Ureter (tissue), 1 donor: ENCODE measurements at regions not wholly inside any gene's neighbourhood (a gene's known extent, or its start where the extent isn't known, plus 50 kb on each side); places are given as distances from the start of the nearest gene placed in this dataset.

Experiments used
- DNase-seq: peaks from one replicate; pipeline ENCODE4 v3.0.0-alpha.2; 2020; ENCODE audit warnings: low spot score
- donor health status: DM: yes; HTN: yes; CAD: no.

GRCh38 chr12:34394211-34395055 lies 372.1 kb downstream of the ALG10 start:
- peak; percentile 29 for DNase-seq

- DNase-seq, result peak; percentile 28
These were observed 373.0 kb downstream of the ALG10 start for GRCh38 chr12:34395056-34396005.

DNA sequence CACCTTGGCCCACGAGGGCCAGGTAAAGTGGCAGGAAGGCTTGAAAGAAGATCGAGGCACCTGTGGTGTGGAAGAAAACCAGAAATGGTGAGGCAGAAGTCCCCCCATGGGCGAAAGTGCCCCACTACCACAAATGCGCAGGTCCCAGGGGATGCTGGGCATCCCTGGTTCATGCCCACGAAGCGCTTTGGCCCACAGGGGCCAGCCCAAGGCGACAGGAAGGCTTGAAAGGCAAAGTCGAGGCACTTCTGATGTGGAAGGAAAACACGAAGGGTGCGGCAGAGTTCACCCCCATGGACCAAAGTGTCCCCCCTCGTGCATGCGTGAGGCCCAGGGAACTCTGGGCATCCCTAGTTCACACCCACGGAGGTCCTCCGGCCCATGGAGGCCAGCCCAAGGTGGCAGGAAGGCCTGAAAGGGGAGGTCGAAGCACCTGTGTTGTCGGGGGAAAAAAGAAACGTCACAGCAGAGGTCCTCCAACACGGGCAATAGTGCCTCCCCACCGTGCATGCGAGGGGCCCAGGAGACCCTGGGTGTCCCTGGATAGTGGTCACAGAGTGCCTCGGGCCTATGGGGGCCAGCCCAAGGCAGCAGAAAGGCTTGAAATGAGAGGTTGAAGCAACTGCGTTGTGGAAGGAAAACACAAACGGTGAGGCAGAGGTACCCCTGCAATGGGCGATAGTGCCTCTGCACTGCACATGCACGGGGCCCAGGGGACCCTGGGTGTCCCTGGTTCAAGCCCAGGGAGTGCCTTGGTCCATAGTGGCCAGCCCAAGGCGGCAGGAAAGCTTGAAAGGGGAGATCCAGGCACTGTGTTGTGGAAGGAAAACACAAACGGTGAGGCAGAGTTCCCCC lies 373.9 kb downstream of the ALG10 start:
- DNase-seq, result peak; percentile 23

GRCh38 chr12:34396861-34397590 lies 374.7 kb downstream of the ALG10 start:
- DNase-seq, result peak; percentile 41

DNA sequence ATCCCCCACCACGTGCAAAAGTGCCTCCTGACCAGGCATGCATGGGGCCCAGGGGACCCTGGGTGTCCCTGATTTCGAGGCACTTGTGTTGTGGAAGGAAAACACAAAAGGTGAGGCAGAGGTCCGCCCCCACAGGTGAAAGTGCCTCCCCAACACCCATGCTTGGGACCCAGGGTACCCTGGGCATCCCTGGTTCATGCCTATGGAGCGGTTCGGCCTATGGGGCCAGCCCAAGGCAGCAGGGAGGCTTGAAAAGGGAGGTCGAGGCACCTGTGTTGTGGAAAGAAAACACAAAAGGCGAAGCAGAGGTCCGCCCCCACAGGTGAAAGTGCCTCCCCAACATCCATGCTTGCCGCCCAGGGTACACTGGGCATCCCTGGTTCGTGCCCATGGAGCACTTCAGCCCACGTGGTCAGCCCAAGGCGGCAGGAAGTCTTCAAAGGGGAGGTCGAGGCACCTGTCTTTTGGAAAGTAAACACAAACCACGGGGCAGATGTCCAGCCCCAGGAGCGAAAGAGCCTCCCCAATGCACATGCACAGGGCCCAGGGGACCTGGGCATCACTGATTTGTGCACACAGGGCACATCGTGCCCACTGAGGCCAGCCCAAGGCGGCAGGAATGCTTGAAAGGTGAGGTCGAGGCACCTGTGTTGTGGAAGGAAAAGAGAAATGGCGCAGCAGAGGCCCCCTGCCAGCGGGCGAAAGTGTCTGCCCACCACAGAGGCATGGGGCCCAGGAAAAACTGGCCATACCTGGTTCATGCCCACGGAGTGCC lies 375.5 kb downstream of the ALG10 start:
- DNase-seq, result peak; percentile 25

- DNase-seq, result no peak
These were observed 376.0 kb downstream of the ALG10 start for GRCh38 chr12:34398366-34398705.

DNA sequence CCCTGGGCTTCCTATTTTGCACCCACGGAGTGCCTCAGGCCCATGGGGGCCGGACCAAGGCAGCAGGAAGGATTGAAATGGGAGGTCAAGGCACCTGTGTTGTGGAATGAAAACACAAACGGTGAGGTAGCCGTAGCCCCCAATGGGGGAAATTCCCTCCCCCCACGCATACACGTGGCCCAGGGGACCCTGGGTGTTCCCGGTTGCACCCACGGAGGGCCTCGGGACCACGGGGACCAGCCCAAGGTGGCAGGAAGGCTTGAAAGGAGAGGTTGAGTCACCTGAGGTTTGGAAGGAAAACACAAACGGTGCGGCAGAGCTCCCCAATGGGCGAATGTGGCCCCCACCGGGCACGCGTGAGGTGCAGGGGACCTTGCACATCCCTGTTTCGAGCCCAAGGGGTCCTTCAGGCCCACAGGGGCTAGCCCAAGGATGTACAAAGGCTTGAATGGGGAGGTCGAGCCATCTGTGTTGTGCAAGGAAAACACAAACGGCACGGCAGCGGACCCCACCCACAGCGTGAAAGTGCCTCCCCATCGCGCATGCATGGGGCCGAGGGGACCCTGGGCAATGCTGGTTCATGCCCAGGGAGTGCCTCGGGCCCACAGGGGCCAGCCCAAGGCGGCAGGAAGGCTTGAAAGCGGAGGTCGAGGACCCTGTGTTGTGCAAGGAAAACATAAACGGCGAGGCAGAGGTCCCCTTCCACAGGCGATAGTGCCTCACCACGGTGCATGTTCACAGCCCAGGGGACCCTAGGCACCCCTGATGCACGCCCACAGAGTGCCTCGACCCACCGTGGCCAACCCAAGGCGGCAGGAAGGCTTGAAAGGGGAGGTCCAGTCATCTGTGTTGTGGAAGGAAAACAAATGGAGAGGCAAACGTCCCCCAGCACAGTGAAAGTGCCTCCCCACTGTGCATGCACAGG lies 376.7 kb downstream of the ALG10 start:
- peak; percentile 32 for DNase-seq

GRCh38 chr12:34399631-34400410 lies 377.5 kb downstream of the ALG10 start:
- peak; percentile 23 for DNase-seq

- peak; percentile 26 for DNase-seq
These were observed 378.1 kb downstream of the ALG10 start for GRCh38 chr12:34400411-34400881.

DNA sequence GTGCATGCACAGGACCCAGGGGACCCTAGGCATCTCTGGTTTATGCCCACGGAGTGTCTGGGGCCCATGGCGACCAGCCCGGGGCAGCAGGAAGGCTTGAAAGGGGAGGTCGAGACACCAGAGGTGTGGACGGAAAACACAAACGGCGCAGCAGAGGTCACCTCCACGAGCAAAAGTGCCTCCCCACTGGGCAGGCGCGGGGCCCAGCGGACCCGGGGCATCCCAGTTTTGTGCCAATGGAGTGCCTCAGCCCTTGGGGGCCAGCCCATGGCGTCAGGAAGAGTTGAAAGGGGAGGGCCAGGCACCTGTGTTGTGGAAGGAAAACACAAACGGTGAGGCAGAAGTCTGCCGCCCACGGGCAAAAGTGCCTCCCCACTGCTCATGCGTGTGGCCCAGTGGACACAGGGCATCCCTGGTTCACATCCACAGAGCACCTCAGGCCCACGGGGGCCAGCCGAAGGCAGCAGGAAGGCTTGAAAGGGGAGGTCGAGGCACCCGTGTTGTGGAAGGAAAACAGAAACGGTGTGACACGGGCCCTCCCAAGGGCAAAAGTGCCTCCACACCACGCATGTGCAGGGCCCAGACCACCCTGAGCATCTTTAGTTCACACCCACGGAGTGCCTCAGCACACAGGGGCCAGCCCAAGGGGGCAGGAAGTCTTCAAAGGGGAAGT lies 378.8 kb downstream of the ALG10 start:
- DNase-seq, result peak; percentile 34

DNA sequence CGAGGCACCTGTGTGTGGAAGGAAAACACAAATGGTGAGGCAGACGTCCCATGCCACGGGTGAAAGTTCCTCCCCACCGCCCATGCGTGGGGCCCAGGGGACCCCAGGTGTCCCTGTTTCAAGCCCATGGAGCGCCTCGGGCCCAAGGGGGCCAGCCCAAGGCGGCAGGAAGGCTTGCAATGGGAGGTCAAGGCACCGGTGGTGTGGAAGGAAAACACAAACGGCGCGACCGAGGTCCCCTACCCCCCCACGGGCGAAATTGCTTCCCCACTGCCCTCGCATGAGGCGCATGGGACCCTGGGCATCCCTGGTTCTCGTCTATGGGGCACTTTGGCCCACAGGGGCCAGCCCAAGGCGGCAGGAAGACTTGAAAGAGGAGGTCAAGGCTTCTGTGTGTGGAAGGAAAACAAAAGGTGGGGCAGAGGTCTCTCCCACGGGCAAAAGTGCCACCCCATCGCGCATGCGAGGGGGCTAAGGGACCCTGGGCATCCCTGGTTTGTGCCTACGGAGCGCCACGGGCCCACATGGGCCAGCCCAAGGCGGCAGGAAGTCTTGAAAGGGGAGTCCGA lies 379.4 kb downstream of the ALG10 start:
- DNase-seq, result peak; percentile 37

DNA sequence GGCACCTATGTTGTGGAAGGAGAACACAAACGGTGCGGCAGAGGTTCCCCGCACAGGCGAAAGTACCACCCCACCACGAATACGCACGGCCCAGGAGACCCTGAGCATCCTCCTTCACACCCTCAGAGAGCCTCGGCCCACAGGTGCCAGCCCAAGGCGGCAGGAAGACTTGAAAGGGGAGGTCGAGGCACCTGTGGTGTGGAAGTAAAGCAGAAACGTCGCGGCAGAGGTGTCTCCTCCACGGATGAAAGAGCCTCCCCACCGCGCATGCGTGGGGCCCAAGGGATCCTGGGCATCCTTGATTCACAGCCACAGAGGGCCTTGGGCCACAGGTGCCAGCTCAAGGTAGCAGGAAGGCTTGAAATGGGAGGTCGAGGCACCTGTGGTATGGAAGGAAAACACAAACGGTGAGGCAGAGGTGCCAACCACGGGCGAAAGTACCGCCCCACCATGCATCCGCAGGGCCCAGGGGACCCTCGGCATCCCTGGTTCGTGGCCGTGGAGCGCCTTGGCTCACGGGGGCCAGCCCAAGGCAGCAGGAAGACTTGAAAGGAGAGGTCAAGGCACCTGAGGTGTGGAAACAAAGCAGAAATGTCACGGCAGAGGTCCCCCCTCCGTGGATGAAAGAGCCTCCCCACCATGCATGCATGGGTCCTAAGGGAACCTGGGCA lies 380.1 kb downstream of the ALG10 start:
- peak; percentile 27 for DNase-seq

DNA sequence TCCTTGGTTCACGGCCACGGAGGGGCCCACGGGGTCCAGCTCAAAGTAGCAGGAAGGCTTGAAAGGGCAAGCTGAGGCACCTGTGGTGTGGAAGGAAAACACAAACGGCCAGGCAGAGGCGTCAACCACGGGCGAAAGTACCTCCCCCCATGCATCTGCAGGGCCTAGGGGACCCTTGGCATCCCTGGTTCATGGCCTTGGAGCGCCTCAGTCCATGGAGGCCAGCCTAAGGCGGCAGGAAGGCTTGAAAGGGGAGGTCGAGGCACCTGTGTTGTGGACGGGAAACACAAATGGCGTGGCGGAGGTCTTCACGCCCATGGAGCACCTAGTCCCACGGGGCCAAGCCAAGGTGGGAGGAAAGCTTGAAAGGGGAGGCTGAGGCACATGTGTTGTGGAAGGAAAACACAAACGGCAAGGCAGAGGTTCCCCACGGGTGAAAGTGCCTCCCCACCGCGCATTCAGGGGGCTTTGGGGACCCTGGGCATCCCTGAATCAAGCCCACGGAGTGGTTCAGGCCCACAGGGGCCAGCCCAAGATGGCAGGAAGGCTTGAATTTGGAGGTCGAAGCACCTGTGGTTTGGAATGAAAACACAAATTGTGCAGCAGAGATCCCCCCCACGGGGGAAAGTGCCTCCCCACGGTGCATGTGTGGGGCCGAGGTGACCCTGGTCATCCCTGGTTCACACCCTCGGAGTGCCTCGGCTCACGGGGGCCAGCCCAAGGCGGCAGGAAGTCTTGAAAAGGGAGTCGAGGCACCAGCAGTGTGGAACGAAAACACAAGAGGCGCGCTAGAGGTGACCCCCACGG lies 380.8 kb downstream of the ALG10 start:
- DNase-seq, result peak; percentile 29

DNA sequence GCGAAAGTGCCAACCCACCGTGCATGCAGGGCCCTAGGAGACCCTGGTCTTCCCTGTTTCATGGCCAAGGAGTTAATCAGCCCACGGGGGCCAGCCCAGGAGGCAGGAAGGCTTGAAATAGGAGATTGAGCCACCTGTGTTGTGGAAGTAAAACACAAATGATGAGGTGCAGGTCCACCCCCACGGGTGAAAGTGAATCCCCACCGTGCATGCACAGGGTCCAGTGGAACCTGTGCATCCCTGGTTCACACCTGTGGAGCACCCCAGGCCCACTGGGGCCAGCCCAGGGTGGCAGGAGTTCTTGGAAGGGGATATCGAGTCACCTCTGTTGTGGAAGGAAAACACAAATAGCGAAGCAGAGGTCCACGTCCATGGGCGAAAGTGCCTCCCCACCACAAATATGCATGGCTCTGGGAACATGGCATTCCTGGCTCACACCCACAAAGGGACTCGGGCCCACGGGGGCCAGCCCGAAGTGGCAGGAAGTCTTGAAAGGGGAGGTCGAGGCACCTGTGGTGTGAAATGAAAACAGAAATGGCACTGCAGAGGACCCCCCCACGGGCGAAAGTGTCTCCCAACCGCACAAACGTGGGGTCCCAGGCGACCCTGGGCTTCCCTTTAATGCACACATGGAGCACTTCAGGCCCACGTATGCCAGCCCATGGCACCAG lies 381.5 kb downstream of the ALG10 start:
- peak; percentile 33 for DNase-seq
